LNCAP (cell line): ENCODE measurements at regions not wholly inside any gene's neighbourhood (a gene's known extent, or its start where the extent isn't known, plus 50 kb on each side); places are given as distances from the start of the nearest gene placed in this dataset.

Source experiments
- TF ChIP-seq, protein P1 (sequence below): fragments of 450-650 bp; IDR thresholded peaks from 2 replicates; pipeline ENCODE4 v1.5.1; 2017; ENCODE audit warnings: mild to moderate bottlenecking

DNA sequence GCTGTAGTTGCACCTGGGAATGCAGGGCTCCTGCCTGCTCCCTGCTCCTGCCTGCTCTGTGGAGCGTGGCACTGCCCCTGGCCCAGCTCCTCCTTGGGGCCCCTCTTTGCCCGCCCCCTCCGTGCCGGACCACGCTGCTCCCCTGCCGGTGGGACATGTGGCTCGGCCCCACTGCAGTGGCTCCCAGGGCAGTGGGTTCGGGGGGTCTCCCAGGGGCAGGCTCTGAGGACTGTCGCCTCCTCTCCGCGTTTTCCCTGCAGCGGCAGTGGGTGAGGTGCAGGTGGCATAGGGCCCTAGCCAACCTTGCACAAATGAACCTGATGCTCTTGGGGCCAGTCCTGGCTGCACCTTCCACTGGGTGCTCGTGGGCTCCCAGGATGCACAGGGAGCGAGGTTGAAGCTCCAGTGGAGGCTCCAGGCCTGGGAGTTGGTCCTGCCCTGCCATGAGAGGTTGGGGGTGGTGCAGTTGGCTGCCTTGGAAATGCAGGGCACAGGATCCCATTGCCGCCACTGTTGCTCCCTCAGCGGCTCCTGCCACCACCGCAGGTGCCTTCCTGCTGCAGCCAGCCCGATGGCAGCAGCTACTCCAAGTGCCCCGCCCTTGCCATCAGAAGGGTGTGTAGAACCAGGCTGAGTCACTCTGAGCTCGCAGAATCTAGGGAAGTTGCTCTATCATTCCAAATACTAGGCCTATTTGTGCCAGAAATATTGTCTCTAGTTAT, 313.1 kb upstream of the SYT4 start:
- TF ChIP-seq, protein P1, sequence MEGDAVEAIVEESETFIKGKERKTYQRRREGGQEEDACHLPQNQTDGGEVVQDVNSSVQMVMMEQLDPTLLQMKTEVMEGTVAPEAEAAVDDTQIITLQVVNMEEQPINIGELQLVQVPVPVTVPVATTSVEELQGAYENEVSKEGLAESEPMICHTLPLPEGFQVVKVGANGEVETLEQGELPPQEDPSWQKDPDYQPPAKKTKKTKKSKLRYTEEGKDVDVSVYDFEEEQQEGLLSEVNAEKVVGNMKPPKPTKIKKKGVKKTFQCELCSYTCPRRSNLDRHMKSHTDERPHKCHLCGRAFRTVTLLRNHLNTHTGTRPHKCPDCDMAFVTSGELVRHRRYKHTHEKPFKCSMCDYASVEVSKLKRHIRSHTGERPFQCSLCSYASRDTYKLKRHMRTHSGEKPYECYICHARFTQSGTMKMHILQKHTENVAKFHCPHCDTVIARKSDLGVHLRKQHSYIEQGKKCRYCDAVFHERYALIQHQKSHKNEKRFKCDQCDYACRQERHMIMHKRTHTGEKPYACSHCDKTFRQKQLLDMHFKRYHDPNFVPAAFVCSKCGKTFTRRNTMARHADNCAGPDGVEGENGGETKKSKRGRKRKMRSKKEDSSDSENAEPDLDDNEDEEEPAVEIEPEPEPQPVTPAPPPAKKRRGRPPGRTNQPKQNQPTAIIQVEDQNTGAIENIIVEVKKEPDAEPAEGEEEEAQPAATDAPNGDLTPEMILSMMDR, result no peak

DNA sequence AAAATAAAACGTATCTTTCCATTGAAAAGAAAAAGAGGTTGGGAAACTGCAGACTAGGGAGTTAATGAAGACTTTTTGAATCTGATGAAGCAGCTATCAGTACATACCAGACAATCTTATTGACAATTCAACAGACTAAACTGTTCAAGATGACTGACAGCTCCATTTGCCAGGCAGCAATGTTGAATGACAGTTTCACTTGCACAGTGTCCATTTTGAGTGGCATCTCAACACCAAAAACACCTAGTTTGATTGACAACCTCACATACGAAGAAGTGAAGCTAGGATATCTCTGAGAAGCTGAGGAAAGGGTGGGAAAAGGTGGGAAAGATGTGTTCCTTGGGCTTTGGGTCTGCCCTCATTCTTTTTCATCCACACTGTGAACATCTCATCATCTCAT, 315.0 kb upstream of the SYT4 start:
- TF ChIP-seq, protein P1, result no peak

DNA sequence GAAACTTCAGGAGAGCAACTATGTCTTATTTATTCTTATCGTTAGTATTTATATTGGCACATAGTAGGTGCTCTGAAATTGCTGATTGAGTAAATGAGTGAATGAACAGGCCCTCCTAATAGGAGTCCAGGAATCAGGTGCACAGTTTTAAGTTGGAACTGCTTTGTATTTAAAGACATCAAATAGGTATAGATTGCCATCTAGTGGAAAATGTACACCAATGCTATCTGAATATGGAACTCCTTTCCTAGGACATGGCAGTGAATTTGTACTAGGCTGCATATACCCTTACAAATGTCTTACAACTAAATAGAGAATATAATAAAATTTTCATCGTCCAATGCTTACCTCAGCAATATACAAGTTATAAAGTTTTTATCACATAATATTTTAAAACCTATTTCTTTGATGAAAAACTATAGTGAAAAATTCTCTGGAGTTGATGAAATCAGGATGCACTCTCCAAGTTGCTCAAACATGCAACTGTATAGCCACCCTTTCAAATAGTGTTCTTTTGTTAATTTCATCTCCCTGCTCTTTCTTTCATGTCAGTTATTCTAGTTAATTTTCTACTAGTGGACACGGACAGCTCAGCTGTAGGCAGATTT, 318.9 kb upstream of the SYT4 start:
- TF ChIP-seq, protein P1, result peak; percentile 70

DNA sequence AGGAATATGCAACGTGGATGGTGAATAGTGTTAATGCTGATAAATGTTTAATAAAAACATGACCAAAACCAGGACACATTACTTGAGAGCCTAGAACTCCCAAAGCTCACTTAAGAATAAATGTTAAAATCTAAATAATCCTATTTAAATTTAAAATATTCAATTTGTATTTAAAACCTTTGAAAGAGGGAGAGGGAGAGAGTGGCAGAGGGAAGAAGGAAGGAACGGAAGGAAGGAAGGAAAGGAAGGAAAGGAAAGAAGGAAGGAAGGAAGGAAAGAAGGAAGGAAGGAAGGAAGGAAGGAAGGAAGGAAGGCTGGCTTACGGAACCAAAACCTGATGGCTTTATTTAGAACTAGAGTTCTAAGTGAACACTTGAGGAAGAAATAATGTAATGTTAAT, 324.1 kb upstream of the SYT4 start:
- TF ChIP-seq, protein P1, result no peak

DNA sequence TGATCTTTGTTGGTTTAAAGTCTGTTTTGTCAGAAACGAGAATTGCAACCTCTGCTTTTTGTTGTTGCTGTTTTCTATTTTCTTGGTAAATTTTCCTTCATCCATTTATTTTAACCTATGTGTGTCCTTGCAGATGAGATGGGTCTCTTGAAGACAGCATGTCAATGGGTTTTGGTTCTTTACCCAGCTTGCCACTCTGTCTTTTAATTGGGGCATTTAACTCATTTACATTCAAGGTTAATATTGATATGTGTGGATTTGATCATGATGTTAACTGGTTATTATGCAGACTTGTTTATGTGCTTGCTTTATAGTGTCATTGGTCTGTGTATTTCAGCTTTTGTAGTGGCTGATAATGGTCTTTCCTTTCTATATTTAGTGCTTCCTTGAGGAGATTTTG, 327.9 kb upstream of the SYT4 start:
- TF ChIP-seq, protein P1, result no peak

DNA sequence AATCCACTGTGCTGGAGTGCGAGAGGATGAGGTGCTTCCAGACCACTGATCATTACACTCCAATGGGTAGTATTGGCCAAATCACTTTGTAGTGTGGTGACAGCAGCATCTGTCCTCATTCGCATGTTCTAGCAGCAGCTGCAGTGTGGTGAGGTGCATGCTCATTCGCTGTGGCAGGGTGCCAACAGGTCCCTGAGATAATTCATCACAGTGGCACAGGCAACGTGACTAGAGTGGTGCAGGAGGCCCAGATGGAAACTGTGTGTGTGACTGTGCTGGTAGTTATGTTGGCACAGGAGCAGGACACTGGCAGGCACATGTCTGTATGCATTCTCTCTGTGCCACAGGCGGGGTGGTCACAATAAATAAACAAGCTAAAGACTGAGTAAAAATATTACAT, 329.5 kb upstream of the SYT4 start:
- TF ChIP-seq, protein P1, result no peak

DNA sequence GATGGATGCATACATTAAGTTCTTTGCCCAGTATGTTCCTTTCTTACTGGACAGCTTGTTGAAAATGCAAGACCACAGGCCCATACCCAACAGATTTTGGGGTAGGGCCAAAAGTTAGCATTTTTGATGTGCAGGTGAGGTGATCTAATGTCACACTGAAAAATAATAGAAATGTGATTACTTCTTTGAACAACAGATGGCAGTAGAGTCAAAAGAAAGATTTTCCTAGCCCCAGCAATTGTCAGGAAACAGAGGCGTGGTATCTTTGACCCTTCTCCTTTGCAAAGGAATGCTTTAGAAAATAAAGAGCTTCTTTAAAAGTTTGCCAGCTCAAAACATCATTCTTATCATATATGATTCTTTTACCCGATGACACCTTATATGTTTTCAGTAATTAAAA, 343.6 kb upstream of the SYT4 start:
- TF ChIP-seq, protein P1, result peak; percentile 58

DNA sequence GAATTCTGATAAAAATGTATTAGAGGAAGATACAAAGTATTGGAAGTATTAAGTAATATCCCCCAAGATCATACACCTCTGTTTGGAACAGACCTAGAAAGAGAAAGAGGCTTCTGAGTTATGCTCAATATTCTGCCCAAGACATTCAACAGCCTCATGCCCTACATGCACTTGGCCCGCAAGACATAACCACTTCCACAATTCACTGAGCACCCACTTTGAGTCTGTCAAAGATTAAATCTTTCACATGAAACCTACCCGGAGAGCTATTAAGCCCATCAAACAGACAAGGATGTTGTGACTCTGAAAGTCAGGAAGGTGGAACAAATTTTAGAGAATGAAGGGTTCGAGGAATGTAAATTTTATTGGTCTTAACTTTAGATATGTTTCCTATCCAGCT, 344.7 kb upstream of the SYT4 start:
- TF ChIP-seq, protein P1, result no peak
